Activated CD8-positive, alpha-beta memory T cell treated with anti-CD3 and anti-CD28 coated beads, Interleukin-2, amount 10 ng/mL, durations not matched to agents 7 days and 5 days (primary cell): ENCODE measurements at regions not wholly inside any gene's neighbourhood (a gene's known extent, or its start where the extent isn't known, plus 50 kb on each side); places are given as distances from the start of the nearest gene placed in this dataset.

Source experiments
- ATAC-seq: fragments of 150-1000 bp; cut with Tn5 transposase; one replicate; pipeline ENCODE4 v1.10.0; 2021; ENCODE audit warnings: moderate library complexity
- CTCF ChIA-PET: fragments of 350-600 bp; sonication (Branson Sonifier 250); formaldehyde crosslinking; loops from one replicate; lab custom pipeline; 2021; ENCODE audit warnings: antibody characterized with exemption; lab: Charles Lee
- DNase-seq: peaks from one replicate; pipeline ENCODE4 v3.0.0-alpha.2; 2020
- H3K27ac Mint-ChIP-seq: one replicate; pipeline ENCODE4 v1.8.0; 2021; ENCODE audit warnings: mild to moderate bottlenecking, mixed read lengths
- H3K27me3 Mint-ChIP-seq: one replicate; pipeline ENCODE4 v1.8.0; 2021; ENCODE audit warnings: mixed read lengths
- H3K36me3 Mint-ChIP-seq: one replicate; pipeline ENCODE4 v1.8.0; 2021; ENCODE audit warnings: mild to moderate bottlenecking, mixed read lengths
- H3K4me1 Mint-ChIP-seq: one replicate; pipeline ENCODE4 v1.8.0; 2021; ENCODE audit warnings: mixed read lengths
- H3K4me3 Mint-ChIP-seq: one replicate; pipeline ENCODE4 v1.8.0; 2021; ENCODE audit warnings: mild to moderate bottlenecking, moderate library complexity, mixed read lengths
- H3K9me3 Mint-ChIP-seq: one replicate; pipeline ENCODE4 v1.8.0; 2022; ENCODE audit warnings: low read depth, mixed read lengths

DNA sequence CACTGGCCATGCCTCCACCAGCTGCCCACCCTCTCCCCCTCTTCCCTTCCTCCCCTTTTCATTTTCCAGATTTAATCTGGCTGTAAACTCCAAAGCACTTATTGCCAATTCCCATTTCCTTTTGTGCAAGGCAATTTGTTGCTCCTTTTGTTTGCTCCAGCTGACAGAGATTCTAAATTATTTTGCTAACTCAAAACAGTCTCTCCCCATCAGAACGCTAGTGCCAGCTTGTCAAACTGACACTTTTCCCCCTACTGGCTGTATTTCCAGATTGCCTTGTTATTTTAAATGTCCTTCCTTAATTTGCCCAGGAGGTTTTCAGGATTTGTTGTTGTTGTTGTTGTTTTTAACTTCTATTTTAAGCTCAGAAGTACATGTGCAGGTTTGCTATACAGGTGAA is 57.0 kb upstream of the PAK1 start:
- CTCF ChIA-PET: no interaction called here
- DNase-seq: no peak
- Mint-ChIP-seq H3K27me3 (no peaks in the 10 kb centered on the region), H3K4me3 (no peak overlapping the region), H3K4me1 (no peaks in the 10 kb centered on the region), H3K36me3 (no peaks in the 10 kb centered on the region), H3K27ac (no peak overlapping the region), H3K9me3 (no peaks in the 10 kb centered on the region)
- ATAC-seq: no peak

DNA sequence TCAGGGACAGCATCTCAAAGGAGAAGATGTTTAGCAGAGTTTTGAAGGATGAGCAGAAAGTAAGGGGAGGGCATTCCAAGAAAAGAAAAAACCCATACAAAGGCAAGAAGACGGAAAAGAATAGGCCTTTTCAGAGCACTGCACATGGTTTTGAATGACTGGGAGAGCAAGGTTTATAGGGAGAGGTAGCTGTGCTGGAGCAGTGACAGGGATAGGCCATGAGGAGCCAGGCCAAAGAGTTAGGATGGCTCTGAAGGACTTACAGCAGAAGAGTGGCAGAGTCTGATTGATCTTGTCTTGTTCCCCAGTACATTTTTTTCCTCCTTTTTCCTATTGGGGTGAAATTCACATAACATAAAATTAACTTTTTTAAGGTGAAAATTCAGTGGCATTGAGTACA is 55.8 kb upstream of the PAK1 start:
- CTCF ChIA-PET: interaction anchor here (0.8 kb wide), 1 partner anchor 18 kb away, joined by 3 read pairs; no protein-coding TSS in a partner anchor
- Mint-ChIP-seq H3K27ac (no peak overlapping the region), H3K4me3 (no peak overlapping the region), H3K27me3 (no peaks in the 10 kb centered on the region), H3K36me3 (no peaks in the 10 kb centered on the region), H3K9me3 (no peaks in the 10 kb centered on the region), H3K4me1 (no peaks in the 10 kb centered on the region)
- ATAC-seq (no peak), DNase-seq (no peak)

DNA sequence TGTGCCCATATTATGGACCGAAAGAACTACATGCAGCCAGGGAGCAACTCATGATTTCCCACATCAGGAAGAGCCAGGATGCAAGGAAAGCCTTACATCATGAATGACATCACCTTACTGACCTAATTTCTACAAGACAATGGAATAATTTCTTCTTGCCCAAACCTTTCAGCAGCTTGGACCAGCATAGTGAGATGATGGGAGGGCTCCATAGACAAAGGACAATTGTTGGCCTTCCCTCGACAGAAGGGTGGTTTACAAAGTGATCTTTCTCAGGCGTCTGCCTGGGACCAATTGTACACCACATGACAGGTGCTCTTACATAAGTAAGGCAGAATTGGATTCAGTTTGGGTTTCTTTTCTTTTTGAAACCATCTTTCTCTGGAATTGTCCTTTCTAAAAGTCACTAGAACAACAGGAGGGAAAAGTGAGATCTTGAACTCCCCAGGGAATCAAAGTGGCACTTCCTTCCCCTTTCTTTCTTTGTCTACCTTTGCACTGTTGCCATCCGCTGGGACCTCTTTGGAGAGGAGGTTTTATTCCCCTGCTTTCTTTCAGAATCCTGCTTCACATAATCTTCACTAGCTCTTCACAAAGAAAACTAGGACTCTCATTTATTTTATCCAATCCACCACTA is 51.7 kb upstream of the PAK1 start:
- Mint-ChIP-seq H3K27ac (no peak overlapping the region), H3K4me1 (no peaks in the 10 kb centered on the region), H3K9me3 (no peaks in the 10 kb centered on the region), H3K36me3 (no peaks in the 10 kb centered on the region), H3K27me3 (no peaks in the 10 kb centered on the region), H3K4me3 (no peak overlapping the region)
- CTCF ChIA-PET: interaction anchor here (0.9 kb wide), 1 partner anchor 13 kb away, joined by 3 read pairs; no protein-coding TSS in a partner anchor
- DNase-seq (no peak), ATAC-seq (no peak)

DNA sequence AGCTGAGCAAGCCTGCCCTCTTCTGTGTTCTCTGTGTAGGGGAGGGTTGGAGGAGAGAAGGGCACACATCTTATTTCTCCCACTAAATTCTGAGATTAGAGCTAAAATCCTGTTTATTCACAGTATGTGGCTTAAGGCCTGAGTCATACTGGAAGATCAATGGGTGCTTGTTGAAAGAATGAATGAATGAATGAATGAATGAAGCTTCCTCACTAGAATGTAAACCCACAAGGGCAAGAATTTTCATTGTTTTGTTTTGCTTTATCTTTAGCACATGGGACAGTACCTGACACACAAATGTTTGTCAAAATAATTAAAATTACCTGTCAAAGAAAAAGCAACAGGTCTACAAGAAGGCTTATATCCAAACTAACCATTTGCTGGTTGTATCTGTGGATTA is 50.6 kb upstream of the PAK1 start:
- ATAC-seq (no peak), DNase-seq (no peak)
- CTCF ChIA-PET: no interaction called here
- H3K9me3 Mint-ChIP-seq: no peaks in the 10 kb centered on the region
- no peak overlapping the region for H3K27ac Mint-ChIP-seq
- H3K4me1 Mint-ChIP-seq: no peaks in the 10 kb centered on the region
- H3K27me3 Mint-ChIP-seq: no peaks in the 10 kb centered on the region
- H3K36me3 Mint-ChIP-seq: no peaks in the 10 kb centered on the region
- no peak overlapping the region for H3K4me3 Mint-ChIP-seq

DNA sequence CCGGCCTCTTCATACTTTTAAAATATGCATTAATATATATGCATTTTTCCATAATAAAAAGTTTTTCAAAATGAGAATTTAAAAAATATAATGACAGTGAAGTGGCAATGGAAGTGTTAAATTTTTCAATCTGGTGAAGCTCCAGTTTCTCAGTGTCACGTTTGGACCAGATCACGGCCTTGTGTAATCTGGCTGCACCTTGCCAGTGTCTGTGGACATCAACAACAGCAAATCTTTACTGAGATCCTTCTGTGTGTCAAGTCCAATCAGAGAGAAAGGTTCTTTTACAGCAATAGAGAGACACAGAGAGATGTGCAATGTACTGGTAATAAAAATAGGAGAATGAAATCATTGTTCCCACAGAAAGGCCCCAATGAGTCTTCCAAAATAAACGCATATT is 49.8 kb upstream of the PAK1 start:
- no peak for ATAC-seq
- Mint-ChIP-seq H3K9me3 (no peaks in the 10 kb centered on the region), H3K27ac (no peak overlapping the region)

More for the DNA sequence above, 49.8 kb upstream of the PAK1 start:
- no peaks in the 10 kb centered on the region for H3K4me1 Mint-ChIP-seq
- no peak overlapping the region for H3K4me3 Mint-ChIP-seq
- CTCF ChIA-PET: interaction anchor here (1.5 kb wide), 1 partner anchor 25 kb away, joined by 3 read pairs; no protein-coding TSS in a partner anchor
- peaks cover 5% of the 10 kb centered on the region for H3K27me3 Mint-ChIP-seq
- DNase-seq: no peak
- no peaks in the 10 kb centered on the region for H3K36me3 Mint-ChIP-seq
